ENCODE measurements at regions not wholly inside any gene's neighbourhood (a gene's known extent, or its start where the extent isn't known, plus 50 kb on each side); places are given as distances from the start of the nearest gene placed in this dataset.

DNA sequence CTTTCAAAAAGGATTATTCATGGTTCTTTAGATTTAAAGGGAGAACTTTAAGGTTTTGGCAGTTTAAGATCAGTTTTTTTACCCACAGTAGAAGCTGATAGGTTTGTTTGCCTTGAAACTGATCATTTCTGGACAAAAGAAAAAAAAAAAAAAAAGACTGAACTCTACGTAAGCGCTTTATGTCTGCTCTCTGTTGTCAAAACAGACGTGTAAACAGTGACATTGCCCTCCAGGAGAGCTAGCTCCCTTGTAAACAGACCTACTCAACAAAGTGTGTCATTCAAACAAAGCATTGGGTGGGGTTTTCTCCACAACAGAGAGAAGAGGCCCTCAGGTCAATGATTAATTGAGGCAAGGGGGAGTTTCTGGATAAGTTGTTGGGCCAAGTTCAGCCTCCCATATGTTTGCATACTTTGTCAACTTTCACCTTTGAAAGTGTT lies 568.1 kb upstream of the LRRN3 start:
- no peak for TF ChIP-seq CTCF (IDR thresholded peaks at IDR 0.05; ENCODE audit: control extremely low read depth, extremely low read depth)
- Histone ChIP-seq H3K9ac (ENCODE audit: insufficient read depth in 1 of 2, low read length in 2 of 2) (no peak overlapping the region), H3K27ac (ENCODE audit: low read depth in 1 of 2, low read length in 1 of 2) (no peak overlapping the region), H3K27me3 (ENCODE audit: control insufficient read depth in 3 of 3, insufficient read depth in 3 of 3, low read length in 2 of 3) (no peaks in the 10 kb centered on the region), H3K4me1 (ENCODE audit: control insufficient read depth in 5 of 5, insufficient read depth in 5 of 5, low read length in 5 of 5) (peaks cover 0 to 5% (median 0%) of the 10 kb centered on the region in 5 donors), H3K4me3 (no peak overlapping the region), H3K36me3 (ENCODE audit: control insufficient read depth in 4 of 4, insufficient read depth in 4 of 4, low read length in 4 of 4) (no peaks in the 10 kb centered on the region), H3K9me3 (ENCODE audit: control insufficient read depth in 4 of 4, insufficient read depth in 3 of 4, low read length in 3 of 4) (peaks cover 0 to 11% (median 0%) of the 10 kb centered on the region in 4 donors)
- DNase-seq (peak; percentile 30 to 51 (median 38)), ATAC-seq (ENCODE audit: insufficient read depth, low FRiP score) (no peak)
- WGBS, 2 donors, result 62 to 78% methylated on average over 3 of the region's 3 CpGs

GRCh38 chr7:110529175-110529574 lies 561.8 kb upstream of the LRRN3 start:
- ATAC-seq (ENCODE audit: insufficient read depth, low FRiP score), result no peak
- Histone ChIP-seq H3K36me3 (ENCODE audit: control insufficient read depth in 4 of 4, insufficient read depth in 4 of 4, low read length in 4 of 4) (no peaks in the 10 kb centered on the region), H3K27me3 (ENCODE audit: control insufficient read depth in 3 of 3, insufficient read depth in 3 of 3, low read length in 2 of 3) (no peaks in the 10 kb centered on the region), H3K27ac (ENCODE audit: low read depth in 1 of 2, low read length in 1 of 2) (no peak overlapping the region), H3K9ac (ENCODE audit: insufficient read depth in 1 of 2, low read length in 2 of 2) (no peak overlapping the region), H3K9me3 (ENCODE audit: control insufficient read depth in 4 of 4, insufficient read depth in 3 of 4, low read length in 3 of 4) (no peaks in the 10 kb centered on the region), H3K4me3 (no peak overlapping the region), H3K4me1 (ENCODE audit: control insufficient read depth in 5 of 5, insufficient read depth in 5 of 5, low read length in 5 of 5) (no peaks in the 10 kb centered on the region)
- no peak for DNase-seq
- WGBS, 2 donors, result 90 to 92% methylated on average over 2 of the region's 2 CpGs
- no peak for TF ChIP-seq CTCF (IDR thresholded peaks at IDR 0.05; ENCODE audit: control extremely low read depth, extremely low read depth)

GRCh38 chr7:110531186-110531585 lies 559.7 kb upstream of the LRRN3 start:
- no peaks in the 10 kb centered on the region for H3K4me1 ChIP-seq (ENCODE audit: control insufficient read depth in 5 of 5, insufficient read depth in 5 of 5, low read length in 5 of 5)
- H3K4me3 ChIP-seq, result no peak overlapping the region
- no peak for TF ChIP-seq CTCF (IDR thresholded peaks at IDR 0.05; ENCODE audit: control extremely low read depth, extremely low read depth)
- DNase-seq (no peak), ATAC-seq (ENCODE audit: insufficient read depth, low FRiP score) (no peak)
- no peaks in the 10 kb centered on the region for H3K9me3 ChIP-seq (ENCODE audit: control insufficient read depth in 4 of 4, insufficient read depth in 3 of 4, low read length in 3 of 4)
- no peak overlapping the region for H3K9ac ChIP-seq (ENCODE audit: insufficient read depth in 1 of 2, low read length in 2 of 2)
- no peaks in the 10 kb centered on the region for H3K36me3 ChIP-seq (ENCODE audit: control insufficient read depth in 4 of 4, insufficient read depth in 4 of 4, low read length in 4 of 4)
- no peaks in the 10 kb centered on the region for H3K27me3 ChIP-seq (ENCODE audit: control insufficient read depth in 3 of 3, insufficient read depth in 3 of 3, low read length in 2 of 3)
- no peak overlapping the region for H3K27ac ChIP-seq (ENCODE audit: low read depth in 1 of 2, low read length in 1 of 2)

GRCh38 chr7:110534241-110534931 lies 556.5 kb upstream of the LRRN3 start:
- TF ChIP-seq CTCF (IDR thresholded peaks at IDR 0.05; ENCODE audit: control extremely low read depth, extremely low read depth), result no peak
- Histone ChIP-seq H3K27ac (ENCODE audit: low read depth in 1 of 2, low read length in 1 of 2) (no peak overlapping the region), H3K27me3 (ENCODE audit: control insufficient read depth in 3 of 3, insufficient read depth in 3 of 3, low read length in 2 of 3) (no peaks in the 10 kb centered on the region), H3K36me3 (ENCODE audit: control insufficient read depth in 4 of 4, insufficient read depth in 4 of 4, low read length in 4 of 4) (no peaks in the 10 kb centered on the region), H3K9ac (ENCODE audit: insufficient read depth in 1 of 2, low read length in 2 of 2) (no peak overlapping the region), H3K9me3 (ENCODE audit: control insufficient read depth in 4 of 4, insufficient read depth in 3 of 4, low read length in 3 of 4) (no peaks in the 10 kb centered on the region), H3K4me1 (ENCODE audit: control insufficient read depth in 5 of 5, insufficient read depth in 5 of 5, low read length in 5 of 5) (no peaks in the 10 kb centered on the region), H3K4me3 (no peak overlapping the region)
- no peak for ATAC-seq (ENCODE audit: insufficient read depth, low FRiP score)
- DNase-seq, result no peak
- WGBS, 2 donors, result 81 to 82% methylated on average over 7 of the region's 7 CpGs
